ENCODE measurements at regions not wholly inside any gene's neighbourhood (a gene's known extent, or its start where the extent isn't known, plus 50 kb on each side); places are given as distances from the start of the nearest gene placed in this dataset.

- no peak for TF ChIP-seq CTCF (IDR thresholded peaks at IDR 0.05)
- no peak for TF ChIP-seq ZFX (IDR thresholded peaks at IDR 0.05; ENCODE audit: borderline replicate concordance)
These were observed 832.0 kb upstream of the PRMT6 start for GRCh38 chr1:106224426-106224825.
